ENCODE measurements at regions not wholly inside any gene's neighbourhood (a gene's known extent, or its start where the extent isn't known, plus 50 kb on each side); places are given as distances from the start of the nearest gene placed in this dataset.

DNA sequence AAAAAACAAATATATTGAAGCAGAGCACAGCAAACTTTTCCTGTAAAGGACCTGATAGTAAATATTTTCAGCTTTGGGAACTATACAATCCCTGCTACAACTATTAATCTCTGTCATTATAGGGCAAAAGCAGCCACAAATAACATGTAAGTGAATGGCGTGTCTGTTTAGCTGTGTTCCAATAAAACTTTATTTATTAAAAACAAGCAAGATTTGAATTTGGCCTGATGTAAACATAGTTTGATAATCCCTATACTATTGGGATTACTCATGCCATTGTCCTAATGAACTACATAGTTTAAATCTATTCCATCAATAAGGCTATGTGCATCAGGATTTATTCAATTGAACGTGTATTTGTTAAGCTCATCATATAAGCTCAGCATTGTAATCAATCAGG lies 286.8 kb upstream of the CNTN6 start:
- TF ChIP-seq, protein P1, sequence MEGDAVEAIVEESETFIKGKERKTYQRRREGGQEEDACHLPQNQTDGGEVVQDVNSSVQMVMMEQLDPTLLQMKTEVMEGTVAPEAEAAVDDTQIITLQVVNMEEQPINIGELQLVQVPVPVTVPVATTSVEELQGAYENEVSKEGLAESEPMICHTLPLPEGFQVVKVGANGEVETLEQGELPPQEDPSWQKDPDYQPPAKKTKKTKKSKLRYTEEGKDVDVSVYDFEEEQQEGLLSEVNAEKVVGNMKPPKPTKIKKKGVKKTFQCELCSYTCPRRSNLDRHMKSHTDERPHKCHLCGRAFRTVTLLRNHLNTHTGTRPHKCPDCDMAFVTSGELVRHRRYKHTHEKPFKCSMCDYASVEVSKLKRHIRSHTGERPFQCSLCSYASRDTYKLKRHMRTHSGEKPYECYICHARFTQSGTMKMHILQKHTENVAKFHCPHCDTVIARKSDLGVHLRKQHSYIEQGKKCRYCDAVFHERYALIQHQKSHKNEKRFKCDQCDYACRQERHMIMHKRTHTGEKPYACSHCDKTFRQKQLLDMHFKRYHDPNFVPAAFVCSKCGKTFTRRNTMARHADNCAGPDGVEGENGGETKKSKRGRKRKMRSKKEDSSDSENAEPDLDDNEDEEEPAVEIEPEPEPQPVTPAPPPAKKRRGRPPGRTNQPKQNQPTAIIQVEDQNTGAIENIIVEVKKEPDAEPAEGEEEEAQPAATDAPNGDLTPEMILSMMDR (IDR thresholded peaks at IDR 0.05), result no peak
- TF ChIP-seq, protein P2, sequence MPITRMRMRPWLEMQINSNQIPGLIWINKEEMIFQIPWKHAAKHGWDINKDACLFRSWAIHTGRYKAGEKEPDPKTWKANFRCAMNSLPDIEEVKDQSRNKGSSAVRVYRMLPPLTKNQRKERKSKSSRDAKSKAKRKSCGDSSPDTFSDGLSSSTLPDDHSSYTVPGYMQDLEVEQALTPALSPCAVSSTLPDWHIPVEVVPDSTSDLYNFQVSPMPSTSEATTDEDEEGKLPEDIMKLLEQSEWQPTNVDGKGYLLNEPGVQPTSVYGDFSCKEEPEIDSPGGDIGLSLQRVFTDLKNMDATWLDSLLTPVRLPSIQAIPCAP (CRISPR knock-in tag; IDR thresholded peaks at IDR 0.05), result no peak
- TF ChIP-seq ZNF219 (CRISPR knock-in tag; IDR thresholded peaks at IDR 0.05; ENCODE audit: borderline replicate concordance) (no peak), CBFB (CRISPR knock-in tag; IDR thresholded peaks at IDR 0.05; ENCODE audit: low read depth) (no peak), ZNF232 (CRISPR knock-in tag; IDR thresholded peaks at IDR 0.05) (no peak)
- TF ChIP-seq, protein P3, sequence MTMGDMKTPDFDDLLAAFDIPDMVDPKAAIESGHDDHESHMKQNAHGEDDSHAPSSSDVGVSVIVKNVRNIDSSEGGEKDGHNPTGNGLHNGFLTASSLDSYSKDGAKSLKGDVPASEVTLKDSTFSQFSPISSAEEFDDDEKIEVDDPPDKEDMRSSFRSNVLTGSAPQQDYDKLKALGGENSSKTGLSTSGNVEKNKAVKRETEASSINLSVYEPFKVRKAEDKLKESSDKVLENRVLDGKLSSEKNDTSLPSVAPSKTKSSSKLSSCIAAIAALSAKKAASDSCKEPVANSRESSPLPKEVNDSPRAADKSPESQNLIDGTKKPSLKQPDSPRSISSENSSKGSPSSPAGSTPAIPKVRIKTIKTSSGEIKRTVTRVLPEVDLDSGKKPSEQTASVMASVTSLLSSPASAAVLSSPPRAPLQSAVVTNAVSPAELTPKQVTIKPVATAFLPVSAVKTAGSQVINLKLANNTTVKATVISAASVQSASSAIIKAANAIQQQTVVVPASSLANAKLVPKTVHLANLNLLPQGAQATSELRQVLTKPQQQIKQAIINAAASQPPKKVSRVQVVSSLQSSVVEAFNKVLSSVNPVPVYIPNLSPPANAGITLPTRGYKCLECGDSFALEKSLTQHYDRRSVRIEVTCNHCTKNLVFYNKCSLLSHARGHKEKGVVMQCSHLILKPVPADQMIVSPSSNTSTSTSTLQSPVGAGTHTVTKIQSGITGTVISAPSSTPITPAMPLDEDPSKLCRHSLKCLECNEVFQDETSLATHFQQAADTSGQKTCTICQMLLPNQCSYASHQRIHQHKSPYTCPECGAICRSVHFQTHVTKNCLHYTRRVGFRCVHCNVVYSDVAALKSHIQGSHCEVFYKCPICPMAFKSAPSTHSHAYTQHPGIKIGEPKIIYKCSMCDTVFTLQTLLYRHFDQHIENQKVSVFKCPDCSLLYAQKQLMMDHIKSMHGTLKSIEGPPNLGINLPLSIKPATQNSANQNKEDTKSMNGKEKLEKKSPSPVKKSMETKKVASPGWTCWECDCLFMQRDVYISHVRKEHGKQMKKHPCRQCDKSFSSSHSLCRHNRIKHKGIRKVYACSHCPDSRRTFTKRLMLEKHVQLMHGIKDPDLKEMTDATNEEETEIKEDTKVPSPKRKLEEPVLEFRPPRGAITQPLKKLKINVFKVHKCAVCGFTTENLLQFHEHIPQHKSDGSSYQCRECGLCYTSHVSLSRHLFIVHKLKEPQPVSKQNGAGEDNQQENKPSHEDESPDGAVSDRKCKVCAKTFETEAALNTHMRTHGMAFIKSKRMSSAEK (CRISPR knock-in tag; IDR thresholded peaks at IDR 0.05; ENCODE audit: borderline replicate concordance), result no peak
- TF ChIP-seq, protein P4, sequence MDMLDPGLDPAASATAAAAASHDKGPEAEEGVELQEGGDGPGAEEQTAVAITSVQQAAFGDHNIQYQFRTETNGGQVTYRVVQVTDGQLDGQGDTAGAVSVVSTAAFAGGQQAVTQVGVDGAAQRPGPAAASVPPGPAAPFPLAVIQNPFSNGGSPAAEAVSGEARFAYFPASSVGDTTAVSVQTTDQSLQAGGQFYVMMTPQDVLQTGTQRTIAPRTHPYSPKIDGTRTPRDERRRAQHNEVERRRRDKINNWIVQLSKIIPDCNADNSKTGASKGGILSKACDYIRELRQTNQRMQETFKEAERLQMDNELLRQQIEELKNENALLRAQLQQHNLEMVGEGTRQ (CRISPR knock-in tag; IDR thresholded peaks at IDR 0.05), result no peak
- TF ChIP-seq, protein P5, sequence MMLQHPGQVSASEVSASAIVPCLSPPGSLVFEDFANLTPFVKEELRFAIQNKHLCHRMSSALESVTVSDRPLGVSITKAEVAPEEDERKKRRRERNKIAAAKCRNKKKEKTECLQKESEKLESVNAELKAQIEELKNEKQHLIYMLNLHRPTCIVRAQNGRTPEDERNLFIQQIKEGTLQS (CRISPR knock-in tag; conservative IDR thresholded peaks at IDR 0.05), result no peak

Measured in WTC11 (cell line).